HG03060 (cell line): ENCODE measurements at regions not wholly inside any gene's neighbourhood (a gene's known extent, or its start where the extent isn't known, plus 50 kb on each side); places are given as distances from the start of the nearest gene placed in this dataset.

ENCODE experiments used
- ATAC-seq: cut with Tn5 transposase; IDR thresholded peaks from one replicate; pipeline ENCODE4 v1.9.1; 2021; ENCODE audit warnings: low read depth, moderate number of reproducible peaks; ENCODE audit not compliant: unreplicated experiment

GRCh38 chr3:162094301-162094700 is 597.7 kb downstream of the OTOL1 start:
- ATAC-seq: no peak

GRCh38 chr3:162096874-162097273 is 600.3 kb downstream of the OTOL1 start:
- ATAC-seq: no peak

GRCh38 chr3:162103808-162104207 is 607.2 kb downstream of the OTOL1 start:
- no peak for ATAC-seq

GRCh38 chr3:162111861-162112260 is 615.3 kb downstream of the OTOL1 start:
- ATAC-seq: no peak

- no peak for ATAC-seq
These were observed 616.1 kb downstream of the OTOL1 start for GRCh38 chr3:162112719-162113118.

- ATAC-seq: no peak
These were observed 621.4 kb downstream of the OTOL1 start for GRCh38 chr3:162117961-162118360.

- ATAC-seq: no peak
These were observed 623.0 kb downstream of the OTOL1 start for GRCh38 chr3:162119651-162120050.

- ATAC-seq: no peak
These were observed 625.8 kb downstream of the OTOL1 start for GRCh38 chr3:162122405-162122804.

GRCh38 chr3:162125790-162126189 is 629.2 kb downstream of the OTOL1 start:
- no peak for ATAC-seq

- ATAC-seq: no peak
These were observed 634.0 kb downstream of the OTOL1 start for GRCh38 chr3:162130582-162130981.

- ATAC-seq: no peak
These were observed 636.4 kb downstream of the OTOL1 start for GRCh38 chr3:162132981-162133380.

GRCh38 chr3:162134571-162134970 is 638.0 kb downstream of the OTOL1 start:
- ATAC-seq: no peak

- ATAC-seq: no peak
These were observed 639.5 kb downstream of the OTOL1 start for GRCh38 chr3:162136136-162136535.

- ATAC-seq: no peak
These were observed 641.9 kb downstream of the OTOL1 start for GRCh38 chr3:162138509-162138908.

GRCh38 chr3:162139841-162140240 is 643.2 kb downstream of the OTOL1 start:
- ATAC-seq: no peak

GRCh38 chr3:162141272-162141791 is 644.7 kb downstream of the OTOL1 start:
- ATAC-seq: no peak

GRCh38 chr3:162142511-162142910 is 645.9 kb downstream of the OTOL1 start:
- ATAC-seq: no peak

- ATAC-seq: no peak
These were observed 646.6 kb downstream of the OTOL1 start for GRCh38 chr3:162143180-162143579.

- ATAC-seq: no peak
These were observed 651.4 kb downstream of the OTOL1 start for GRCh38 chr3:162147996-162148395.

- ATAC-seq: no peak
These were observed 654.2 kb downstream of the OTOL1 start for GRCh38 chr3:162150790-162151189.

GRCh38 chr3:162152636-162153035 is 656.0 kb downstream of the OTOL1 start:
- ATAC-seq: no peak

- ATAC-seq: no peak
These were observed 665.0 kb downstream of the OTOL1 start for GRCh38 chr3:162161595-162161994.

- no peak for ATAC-seq
These were observed 668.7 kb downstream of the OTOL1 start for GRCh38 chr3:162165346-162165745.
